ENCODE measurements at regions not wholly inside any gene's neighbourhood (a gene's known extent, or its start where the extent isn't known, plus 50 kb on each side); places are given as distances from the start of the nearest gene placed in this dataset.
"Not testable (repeated sequence)": the region's sequence is repeated elsewhere in the genome, so short reads cannot be mapped to it uniquely, and the experiment has no call there.

DNA sequence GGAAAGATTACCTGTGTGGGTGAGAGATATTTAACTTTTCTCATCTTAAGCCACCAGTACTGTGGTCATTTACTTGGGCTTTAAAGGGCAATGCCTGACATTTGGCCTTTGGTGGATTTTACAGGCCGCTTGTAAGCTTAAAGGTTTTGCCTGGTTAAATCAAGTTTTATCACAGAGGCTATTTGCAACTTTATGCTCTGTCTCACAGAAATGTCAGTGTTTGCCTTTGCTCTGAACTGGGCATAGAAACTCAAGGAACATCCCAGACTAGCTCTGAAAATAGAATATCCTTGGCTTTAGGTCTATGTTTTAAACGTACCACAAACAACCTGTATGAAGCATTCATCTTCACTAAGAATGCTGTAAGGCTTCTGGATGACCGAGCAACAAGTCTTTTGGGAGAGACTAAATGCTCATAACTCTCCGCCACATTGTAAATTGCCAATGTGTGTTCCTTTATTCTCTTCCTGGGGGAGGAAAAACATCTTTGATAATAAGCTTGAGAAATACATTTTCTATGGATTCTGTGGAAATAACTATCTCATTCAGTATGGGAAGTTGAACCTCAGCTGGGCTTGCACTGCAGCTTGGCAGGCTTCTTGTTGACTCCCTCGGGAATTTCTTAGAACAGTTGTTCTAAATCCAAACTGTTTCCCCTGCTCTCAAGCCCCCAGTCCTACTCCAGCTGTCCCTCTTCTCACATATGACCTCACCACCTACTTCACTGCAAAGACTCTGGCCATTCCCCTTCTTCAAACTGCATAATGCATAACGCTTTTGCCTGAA lies 105.8 kb upstream of the WDR44 start:
- H3K27ac ChIP-seq, result no peak overlapping the region
- no peak for TF ChIP-seq CTCF (conservative IDR thresholded peaks at IDR 0.05; ENCODE audit: low read depth)
- ChIA-PET POLR2A (ENCODE audit: low non-redundant PET) (no interaction called here), CTCF (interaction anchor here (0.5 kb wide), 1 partner anchor 15 kb away, joined by 3 read pairs; no protein-coding TSS in a partner anchor)
- DNase-seq (ENCODE audit: low spot score), result no peak

DNA sequence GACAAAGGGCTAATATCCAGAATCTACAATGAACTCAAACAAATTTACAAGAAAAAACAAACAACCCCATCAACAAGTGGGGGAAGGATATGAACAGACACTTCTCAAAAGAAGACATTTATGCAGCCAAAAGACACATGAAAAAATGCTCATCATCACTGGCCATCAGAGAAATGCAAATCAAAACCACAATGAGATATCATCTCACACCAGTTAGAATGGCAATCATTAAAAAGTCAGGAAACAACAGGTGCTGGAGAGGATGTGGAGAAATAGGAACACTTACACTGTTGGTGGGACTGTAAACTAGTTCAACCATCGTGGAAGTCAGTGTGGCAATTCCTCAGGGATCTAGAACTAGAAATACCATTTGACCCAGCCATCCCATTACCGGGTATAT lies 98.9 kb upstream of the WDR44 start:
- DNase-seq (ENCODE audit: low spot score); POLR2A ChIA-PET (ENCODE audit: low non-redundant PET); H3K27ac ChIP-seq; CTCF ChIA-PET: not testable (repeated sequence)

GRCh38 chrX:118249146-118249545 lies 96.8 kb upstream of the WDR44 start:
- CTCF ChIA-PET, result no interaction called here
- POLR2A ChIA-PET (ENCODE audit: low non-redundant PET), result no interaction called here
- no peak for TF ChIP-seq CTCF (conservative IDR thresholded peaks at IDR 0.05; ENCODE audit: low read depth)
- no peak for DNase-seq (ENCODE audit: low spot score)
- H3K27ac ChIP-seq, result no peak overlapping the region

DNA sequence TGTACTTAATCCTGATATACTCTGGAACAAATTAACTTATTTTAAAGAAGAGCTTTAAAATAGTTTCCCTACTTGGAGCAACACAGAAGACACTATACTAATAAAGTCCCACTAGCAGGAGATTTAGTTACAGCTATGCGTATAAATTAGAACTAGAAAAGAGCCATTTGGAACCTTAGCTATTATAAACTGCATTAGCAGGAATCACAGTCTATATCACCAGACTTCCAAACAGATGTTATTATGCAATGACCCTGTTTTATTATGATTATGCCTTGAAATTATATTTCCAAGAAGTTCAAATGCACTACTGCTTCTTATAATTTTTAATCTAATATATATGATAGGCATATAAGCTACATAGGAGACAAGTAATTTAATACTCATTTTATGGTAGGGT lies 95.5 kb upstream of the WDR44 start:
- TF ChIP-seq CTCF (conservative IDR thresholded peaks at IDR 0.05; ENCODE audit: low read depth), result no peak
- no peak for DNase-seq (ENCODE audit: low spot score)
- POLR2A ChIA-PET (ENCODE audit: low non-redundant PET), result no interaction called here
- CTCF ChIA-PET, result no interaction called here
- no peak overlapping the region for H3K27ac ChIP-seq

GRCh38 chrX:118251271-118251670 lies 94.6 kb upstream of the WDR44 start:
- ChIA-PET POLR2A (ENCODE audit: low non-redundant PET) (no interaction called here), CTCF (no interaction called here)
- no peak overlapping the region for H3K27ac ChIP-seq
- TF ChIP-seq CTCF (conservative IDR thresholded peaks at IDR 0.05; ENCODE audit: low read depth), result no peak
- no peak for DNase-seq (ENCODE audit: low spot score)

DNA sequence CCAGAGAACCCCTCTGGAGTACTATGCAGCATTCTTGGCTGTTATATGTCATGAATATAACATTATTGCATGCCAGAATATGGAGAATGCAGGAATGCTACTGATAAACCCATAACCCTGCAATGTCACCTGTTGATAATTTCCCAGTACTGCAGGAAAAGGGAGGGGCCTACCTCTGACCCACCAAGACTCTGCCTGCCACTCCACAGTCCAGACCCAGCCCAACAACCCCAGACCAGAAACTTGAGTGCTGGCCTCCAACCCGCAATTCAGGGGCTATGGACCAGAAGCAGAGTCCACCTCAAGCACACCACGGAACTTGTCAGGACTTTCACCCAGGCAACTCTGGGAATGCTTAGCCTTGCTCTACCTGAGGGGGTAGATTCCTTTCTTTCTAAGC lies 92.9 kb upstream of the WDR44 start:
- ChIA-PET CTCF (no interaction called here), POLR2A (ENCODE audit: low non-redundant PET) (no interaction called here)
- DNase-seq (ENCODE audit: low spot score), result no peak
- TF ChIP-seq CTCF (conservative IDR thresholded peaks at IDR 0.05; ENCODE audit: low read depth), result no peak
- no peak overlapping the region for H3K27ac ChIP-seq

DNA sequence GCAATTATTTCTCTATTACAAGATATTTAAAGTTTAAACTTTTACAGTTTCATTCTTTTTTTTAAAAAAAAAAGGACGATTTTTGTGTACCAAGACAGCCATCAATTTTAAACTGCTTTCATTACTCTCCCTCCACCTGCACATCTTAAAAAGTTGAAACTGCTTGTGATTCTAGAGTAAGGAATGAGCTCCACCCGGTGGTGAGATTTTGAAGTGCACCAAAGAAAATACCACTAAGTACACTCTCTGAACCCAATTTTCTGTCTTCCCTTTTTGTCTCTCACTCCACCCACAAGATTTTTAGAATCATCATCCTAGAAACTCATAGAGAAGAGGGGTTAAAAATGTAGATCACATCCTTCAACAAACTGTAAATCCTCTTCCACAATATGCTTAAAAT lies 91.3 kb upstream of the WDR44 start:
- ChIA-PET POLR2A (ENCODE audit: low non-redundant PET) (no interaction called here), CTCF (interaction anchor here (0.6 to 0.7 kb wide), 4 partner anchors 14 to 312 kb away, joined by 3 to 5 read pairs (median 3); no protein-coding TSS in a partner anchor)

More for the DNA sequence above, 91.3 kb upstream of the WDR44 start:
- TF ChIP-seq CTCF (conservative IDR thresholded peaks at IDR 0.05; ENCODE audit: low read depth), result peak; percentile 58
- DNase-seq (ENCODE audit: low spot score), result peak; percentile 17
- H3K27ac ChIP-seq, result no peak overlapping the region

Data from RWPE1 (cell line).